ENCODE measurements at regions not wholly inside any gene's neighbourhood (a gene's known extent, or its start where the extent isn't known, plus 50 kb on each side); places are given as distances from the start of the nearest gene placed in this dataset.

DNA sequence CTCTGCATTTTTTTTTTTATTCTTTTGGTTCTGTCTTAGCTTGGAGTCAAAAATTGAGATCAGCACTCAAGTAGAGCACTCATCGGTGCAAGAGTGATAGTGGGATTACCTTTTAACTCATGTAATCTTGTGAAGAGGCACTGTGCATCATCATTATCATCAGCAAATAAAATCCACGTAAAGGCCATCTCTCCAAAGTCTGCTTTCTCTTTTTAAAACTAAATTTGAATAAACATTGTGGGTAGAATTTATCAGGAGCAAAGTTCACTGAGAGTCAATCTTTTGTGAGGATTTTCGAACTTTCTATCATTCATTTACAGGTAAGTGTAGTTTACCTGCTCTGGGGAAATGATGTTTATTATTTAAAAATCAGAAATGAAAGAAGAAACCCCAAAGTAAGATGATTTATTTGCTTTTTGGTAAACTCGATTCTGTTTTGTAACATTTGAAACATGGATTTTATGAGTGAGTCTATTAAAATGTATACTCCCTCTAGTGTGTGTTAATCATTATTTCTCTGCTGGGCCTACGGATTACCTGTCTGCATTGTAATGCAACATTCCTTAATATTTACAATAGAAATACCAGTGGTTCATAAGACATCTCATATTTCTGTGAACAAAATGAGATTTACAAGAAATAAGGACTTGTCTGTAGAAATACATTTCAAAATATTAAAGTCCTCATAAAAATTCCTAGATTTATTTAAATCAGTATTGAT, 327.7 kb upstream of the NAALADL2 start:
- no peak for DNase-seq
- intact Hi-C loops (cut with DNase I): no loop called here
- TF ChIP-seq, protein P1, sequence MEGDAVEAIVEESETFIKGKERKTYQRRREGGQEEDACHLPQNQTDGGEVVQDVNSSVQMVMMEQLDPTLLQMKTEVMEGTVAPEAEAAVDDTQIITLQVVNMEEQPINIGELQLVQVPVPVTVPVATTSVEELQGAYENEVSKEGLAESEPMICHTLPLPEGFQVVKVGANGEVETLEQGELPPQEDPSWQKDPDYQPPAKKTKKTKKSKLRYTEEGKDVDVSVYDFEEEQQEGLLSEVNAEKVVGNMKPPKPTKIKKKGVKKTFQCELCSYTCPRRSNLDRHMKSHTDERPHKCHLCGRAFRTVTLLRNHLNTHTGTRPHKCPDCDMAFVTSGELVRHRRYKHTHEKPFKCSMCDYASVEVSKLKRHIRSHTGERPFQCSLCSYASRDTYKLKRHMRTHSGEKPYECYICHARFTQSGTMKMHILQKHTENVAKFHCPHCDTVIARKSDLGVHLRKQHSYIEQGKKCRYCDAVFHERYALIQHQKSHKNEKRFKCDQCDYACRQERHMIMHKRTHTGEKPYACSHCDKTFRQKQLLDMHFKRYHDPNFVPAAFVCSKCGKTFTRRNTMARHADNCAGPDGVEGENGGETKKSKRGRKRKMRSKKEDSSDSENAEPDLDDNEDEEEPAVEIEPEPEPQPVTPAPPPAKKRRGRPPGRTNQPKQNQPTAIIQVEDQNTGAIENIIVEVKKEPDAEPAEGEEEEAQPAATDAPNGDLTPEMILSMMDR (IDR thresholded peaks at IDR 0.05): no peak
- Histone ChIP-seq H3K9me3 (no peaks in the 10 kb centered on the region), H3K4me3 (no peak overlapping the region), H3K9ac (ENCODE audit: low read depth in 2 of 2, low read length in 2 of 2) (no peak overlapping the region), H3K27ac (no peak overlapping the region), H3K27me3 (no peaks in the 10 kb centered on the region), H3K4me1 (no peaks in the 10 kb centered on the region), H3K36me3 (no peaks in the 10 kb centered on the region)

DNA sequence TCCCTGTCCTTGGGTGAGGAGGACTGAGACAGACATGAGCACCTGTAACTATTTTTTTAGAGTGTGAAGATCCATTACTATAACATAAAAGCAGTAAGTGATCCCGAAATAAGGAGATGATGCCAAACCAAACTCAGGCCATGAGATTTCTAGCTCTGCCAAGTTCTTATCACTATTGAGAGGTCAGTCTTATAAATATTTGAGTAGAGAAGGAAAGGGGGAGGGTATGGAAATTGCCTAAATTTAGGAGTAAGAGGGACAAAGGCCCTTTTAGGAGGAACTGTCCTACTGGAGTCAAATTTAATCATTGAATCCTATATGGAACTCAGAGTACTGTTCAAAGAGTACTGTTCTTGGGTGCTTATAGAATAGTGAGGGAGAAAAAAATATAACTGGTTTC, 326.9 kb upstream of the NAALADL2 start:
- Histone ChIP-seq H3K27ac (no peak overlapping the region), H3K4me1 (no peaks in the 10 kb centered on the region), H3K27me3 (no peaks in the 10 kb centered on the region), H3K9ac (ENCODE audit: low read depth in 2 of 2, low read length in 2 of 2) (no peak overlapping the region), H3K4me3 (no peak overlapping the region), H3K36me3 (no peaks in the 10 kb centered on the region), H3K9me3 (no peaks in the 10 kb centered on the region)
- no peak for DNase-seq
- intact Hi-C loops (cut with DNase I): no loop called here
- TF ChIP-seq, protein P1 (IDR thresholded peaks at IDR 0.05): no peak

DNA sequence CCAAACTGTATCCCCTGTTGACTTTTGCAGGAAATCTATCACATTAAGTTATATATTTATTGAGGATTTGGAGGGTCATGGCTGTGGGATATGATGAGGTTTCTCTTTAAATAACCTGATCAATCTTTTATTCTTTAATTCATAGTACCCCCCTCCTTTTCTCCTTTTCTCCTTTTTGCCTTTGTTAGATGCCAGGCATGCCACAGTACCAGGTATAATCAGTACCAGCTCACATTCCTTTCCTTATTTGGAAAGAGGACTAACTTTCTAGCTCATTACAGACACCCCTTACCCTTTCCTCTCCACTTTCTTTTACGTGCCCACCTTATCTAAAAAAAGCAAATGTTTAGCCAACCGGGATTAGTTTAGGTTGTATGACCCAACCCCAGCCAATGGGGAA, 326.4 kb upstream of the NAALADL2 start:
- TF ChIP-seq, protein P1 (IDR thresholded peaks at IDR 0.05): no peak
- intact Hi-C loops (cut with DNase I): no loop called here
- no peak for DNase-seq
- Histone ChIP-seq H3K9ac (ENCODE audit: low read depth in 2 of 2, low read length in 2 of 2) (no peak overlapping the region), H3K27me3 (no peaks in the 10 kb centered on the region), H3K9me3 (no peaks in the 10 kb centered on the region), H3K4me3 (no peak overlapping the region), H3K36me3 (no peaks in the 10 kb centered on the region), H3K4me1 (no peaks in the 10 kb centered on the region), H3K27ac (no peak overlapping the region)

DNA sequence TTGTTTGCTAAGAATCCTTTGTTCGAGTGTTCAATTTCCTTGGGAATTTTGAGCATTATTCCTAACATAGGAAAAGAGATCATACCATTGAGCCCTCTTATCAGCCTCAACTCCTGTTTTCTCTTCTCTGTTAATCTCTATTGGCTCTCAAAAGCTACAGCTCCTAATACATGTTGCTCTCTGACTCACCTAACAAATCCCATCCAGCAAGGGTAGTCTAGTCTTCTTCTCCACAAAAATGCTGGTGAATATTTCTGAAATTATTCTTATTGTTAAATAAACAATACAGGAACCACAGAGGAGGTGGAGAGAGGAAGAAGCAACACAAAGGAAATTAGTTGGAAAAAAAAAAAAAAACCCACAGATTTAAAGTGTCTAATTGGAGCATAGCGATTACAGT, 325.8 kb upstream of the NAALADL2 start:
- intact Hi-C loops (cut with DNase I): no loop called here
- DNase-seq: no peak
- H3K4me1 ChIP-seq: no peaks in the 10 kb centered on the region
- H3K4me3 ChIP-seq: no peak overlapping the region
- no peaks in the 10 kb centered on the region for H3K9me3 ChIP-seq
- H3K27ac ChIP-seq: no peak overlapping the region
- no peak overlapping the region for H3K9ac ChIP-seq (ENCODE audit: low read depth in 2 of 2, low read length in 2 of 2)
- no peaks in the 10 kb centered on the region for H3K27me3 ChIP-seq
- TF ChIP-seq, protein P1 (IDR thresholded peaks at IDR 0.05): no peak
- H3K36me3 ChIP-seq: no peaks in the 10 kb centered on the region

DNA sequence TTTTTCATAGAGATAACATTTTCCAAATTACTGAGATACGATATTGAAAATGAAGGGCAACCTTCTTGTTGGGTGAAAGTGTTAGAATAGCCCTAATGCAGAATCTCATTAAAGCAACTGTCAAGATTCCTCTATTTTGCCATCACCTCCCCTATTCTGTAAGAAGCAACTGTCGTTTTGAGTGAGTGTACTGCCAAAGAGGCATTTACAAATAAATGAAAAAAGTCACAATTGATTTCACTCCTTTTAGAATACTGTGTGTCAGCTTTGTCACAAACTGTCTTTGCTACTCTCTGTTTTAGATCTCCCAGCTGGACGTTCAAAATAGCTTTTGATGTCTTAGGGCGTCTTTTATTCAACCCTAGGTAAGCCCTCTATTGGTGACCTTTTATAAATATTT, 322.8 kb upstream of the NAALADL2 start:
- H3K36me3 ChIP-seq: no peaks in the 10 kb centered on the region
- H3K27ac ChIP-seq: no peak overlapping the region
- no peak overlapping the region for H3K9ac ChIP-seq (ENCODE audit: low read depth in 2 of 2, low read length in 2 of 2)
- TF ChIP-seq, protein P1 (IDR thresholded peaks at IDR 0.05): no peak
- intact Hi-C loops (cut with DNase I): no loop called here
- H3K4me3 ChIP-seq: no peak overlapping the region
- no peaks in the 10 kb centered on the region for H3K27me3 ChIP-seq
- no peaks in the 10 kb centered on the region for H3K4me1 ChIP-seq
- no peaks in the 10 kb centered on the region for H3K9me3 ChIP-seq
- no peak for DNase-seq
